Stimulated activated CD4-positive, alpha-beta T cell treated with anti-CD3 and anti-CD28 coated beads, TNF-alpha, amount 100 ng/mL, for 48 hours (primary cell): ENCODE measurements at regions not wholly inside any gene's neighbourhood (a gene's known extent, or its start where the extent isn't known, plus 50 kb on each side); places are given as distances from the start of the nearest gene placed in this dataset.

Experiments used
- DNase-seq, 3 donors: peaks; one replicate each; pipeline ENCODE4 v3.0.0-alpha.2; 2020; ENCODE audit warnings: low read depth in 3 of 3

DNA sequence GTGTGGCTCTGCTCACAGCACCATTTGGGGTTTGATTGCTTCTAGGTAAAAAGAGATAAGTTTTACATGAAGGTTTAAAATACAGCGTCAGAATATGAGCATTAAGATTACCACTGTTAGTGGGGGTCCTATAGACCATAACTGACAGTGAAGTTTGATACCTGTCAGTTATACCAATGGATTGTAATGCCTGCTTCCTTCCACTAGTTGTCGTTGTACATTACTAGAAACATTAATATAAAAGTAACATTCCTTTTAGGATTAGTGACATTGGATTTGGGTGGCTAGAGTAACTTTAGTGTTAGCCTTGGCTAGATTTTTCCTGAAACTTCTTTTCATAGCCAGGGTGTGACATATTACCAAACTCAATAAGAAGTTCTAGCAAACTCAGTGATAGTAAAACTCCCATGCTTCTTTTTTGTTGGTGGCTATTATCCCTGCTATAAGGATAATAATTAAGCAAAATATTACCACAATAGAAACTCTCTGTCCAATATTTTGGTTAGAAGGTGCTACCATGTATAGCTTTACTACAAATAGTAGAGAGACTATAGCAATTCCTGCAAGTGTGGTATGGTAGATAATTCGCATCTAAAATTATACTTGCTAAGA is 57.1 kb downstream of the FAM181B start:
- DNase-seq = no peak

DNA sequence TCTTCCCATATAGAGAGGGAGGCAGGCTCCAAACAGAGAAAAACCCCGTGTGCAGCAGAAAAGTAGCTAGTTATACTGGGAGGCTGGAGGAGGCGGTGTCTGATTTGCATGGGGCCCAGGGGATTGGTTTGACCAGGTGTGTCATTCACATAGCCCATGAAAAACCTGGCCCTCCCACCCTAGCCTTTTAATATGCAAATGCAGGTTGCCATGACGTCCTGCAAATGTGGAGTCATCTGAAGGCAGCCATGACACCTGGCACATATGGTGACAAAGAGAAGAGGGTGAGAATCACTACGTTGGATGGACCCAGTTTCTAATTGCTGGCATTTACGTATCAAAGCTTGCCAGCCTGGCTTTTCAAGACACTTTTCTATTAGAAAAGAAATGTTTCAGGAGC is 57.8 kb downstream of the FAM181B start:
- no peak for DNase-seq

DNA sequence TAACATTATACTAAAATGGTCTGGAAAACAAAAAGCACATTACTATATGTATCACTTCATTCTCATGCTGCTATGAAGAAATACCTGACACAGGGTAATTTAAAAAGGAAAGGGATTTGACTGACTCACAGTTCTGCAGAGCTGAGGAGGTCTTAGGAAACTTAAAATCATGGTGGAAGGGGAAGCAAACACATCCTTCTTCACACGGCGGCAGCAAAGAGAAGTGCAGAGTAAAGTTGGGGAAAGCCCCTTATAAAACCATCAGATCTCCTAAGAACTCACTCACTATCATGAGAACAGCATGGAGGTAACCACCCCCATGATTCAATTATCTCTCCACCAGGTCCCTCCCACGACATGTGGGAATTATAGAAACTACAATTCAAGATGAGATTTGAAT is 60.0 kb downstream of the FAM181B start:
- no peak for DNase-seq

- DNase-seq = no peak
Measured at GRCh38 chr11:82671451-82671850, 62.2 kb downstream of the FAM181B start.

DNA sequence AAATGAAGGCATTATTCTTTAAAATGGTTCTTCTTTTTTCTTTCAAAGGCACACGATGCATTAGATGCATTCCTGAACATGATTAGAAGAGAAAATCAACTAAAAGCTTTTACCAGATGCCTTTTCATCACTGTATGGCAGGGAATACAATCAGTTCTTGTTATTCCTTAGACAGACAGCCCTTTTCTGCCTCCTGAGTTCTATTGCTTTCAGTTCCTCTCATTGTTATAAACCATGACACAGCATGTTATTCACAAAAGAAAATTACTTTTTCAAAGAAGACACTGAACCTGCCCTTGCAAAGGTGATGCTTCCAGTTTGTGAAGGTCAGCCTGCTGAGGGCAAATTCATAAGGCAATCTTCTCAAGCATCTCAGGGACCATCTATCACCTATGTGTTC is 70.1 kb downstream of the FAM181B start:
- no peak for DNase-seq

- no peak for DNase-seq
Measured at GRCh38 chr11:82653752-82654151, 79.9 kb downstream of the FAM181B start.

- no peak for DNase-seq
Measured at GRCh38 chr11:82639251-82639650, 94.4 kb downstream of the FAM181B start.

GRCh38 chr11:82636615-82637014 is 97.0 kb downstream of the FAM181B start:
- no peak for DNase-seq

- no peak for DNase-seq
Measured at GRCh38 chr11:82634091-82634490, 99.6 kb downstream of the FAM181B start.

DNA sequence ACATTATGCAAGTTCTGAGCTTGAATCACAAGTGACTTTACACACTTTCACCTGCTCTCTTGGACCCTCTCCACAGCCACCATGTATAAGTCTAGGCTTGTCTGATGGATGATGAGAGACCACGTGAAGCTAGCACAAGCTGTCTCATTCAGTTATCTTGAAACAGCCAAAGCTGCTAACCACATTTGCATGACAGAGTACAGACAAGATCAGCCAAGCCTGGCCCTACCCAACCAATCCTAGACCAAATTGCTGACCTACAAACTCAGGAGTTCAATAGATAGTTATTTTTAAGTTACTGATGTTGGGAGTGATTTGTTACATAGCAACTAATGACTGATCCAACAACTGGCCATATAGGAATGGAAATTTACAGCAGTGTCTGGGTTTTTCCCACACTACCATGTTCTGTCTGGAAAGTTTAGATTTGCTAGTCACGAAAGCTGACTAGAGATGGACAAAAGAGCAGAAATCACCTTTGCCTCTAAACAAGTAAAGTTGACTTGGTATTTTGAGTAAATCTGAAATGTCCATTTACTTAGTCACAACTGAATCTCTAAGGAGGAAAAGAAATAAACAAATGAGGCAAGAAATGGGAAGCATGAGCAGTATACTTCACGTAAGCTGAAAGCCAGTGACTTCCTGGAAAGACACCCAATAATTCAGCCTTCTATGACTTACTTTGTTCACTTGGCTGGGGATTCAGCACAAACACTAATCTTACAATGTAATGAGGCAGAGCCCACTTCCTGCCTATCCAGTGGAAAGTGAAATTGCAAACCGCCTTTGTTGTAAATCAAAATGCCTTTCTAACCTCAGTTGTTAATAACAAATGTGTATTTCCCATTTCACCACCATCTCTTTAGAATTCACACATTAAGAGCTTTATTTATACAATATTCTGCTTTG is 101.7 kb downstream of the FAM181B start:
- DNase-seq = no peak

DNA sequence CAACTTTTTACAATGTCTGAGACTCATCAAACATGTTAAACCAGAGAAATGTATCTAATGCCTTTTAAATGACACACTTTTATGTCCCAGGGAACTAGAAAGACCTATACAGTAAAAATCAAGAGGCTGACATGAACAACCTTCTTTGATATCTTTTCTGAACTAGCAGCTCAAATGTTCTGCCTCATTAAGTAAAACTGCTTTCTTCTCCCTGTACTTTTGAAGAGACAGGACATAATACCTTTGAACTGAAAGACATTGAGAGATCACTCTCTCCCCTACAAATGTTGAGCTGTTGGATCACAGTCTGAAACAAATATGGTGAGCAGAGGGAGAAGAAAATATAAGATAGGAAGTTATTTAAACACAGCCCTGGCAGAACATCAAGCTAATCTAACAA is 123.0 kb downstream of the FAM181B start:
- DNase-seq = no peak

GRCh38 chr11:82606738-82607137 is 126.9 kb downstream of the FAM181B start:
- no peak for DNase-seq

DNA sequence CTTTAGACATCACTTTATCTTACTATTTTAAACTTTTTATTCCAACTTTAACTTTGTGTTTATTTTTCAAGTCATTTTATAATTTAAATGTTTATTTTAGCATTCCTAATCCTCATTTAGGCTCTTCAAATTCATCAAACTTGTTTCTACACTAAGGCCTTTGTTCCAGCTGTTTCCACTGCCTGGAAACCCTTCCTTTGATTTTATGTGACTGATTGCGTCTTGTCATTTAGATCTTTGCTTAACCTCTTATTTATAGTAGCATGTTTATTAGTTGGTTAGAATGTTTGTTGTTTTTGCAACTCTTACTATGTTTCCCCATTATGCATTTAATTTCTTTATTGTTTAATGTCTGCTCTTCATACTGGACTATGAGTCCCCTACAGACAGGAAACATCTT is 132.0 kb downstream of the FAM181B start:
- no peak for DNase-seq

GRCh38 chr11:82599836-82600235 is 133.8 kb downstream of the FAM181B start:
- no peak for DNase-seq

GRCh38 chr11:82586581-82586980 is 147.1 kb downstream of the FAM181B start:
- DNase-seq = no peak

- DNase-seq = no peak
Measured at GRCh38 chr11:82577246-82577645, 156.4 kb downstream of the FAM181B start.

- DNase-seq = no peak
Measured at GRCh38 chr11:82560836-82561235, 172.8 kb downstream of the FAM181B start.

DNA sequence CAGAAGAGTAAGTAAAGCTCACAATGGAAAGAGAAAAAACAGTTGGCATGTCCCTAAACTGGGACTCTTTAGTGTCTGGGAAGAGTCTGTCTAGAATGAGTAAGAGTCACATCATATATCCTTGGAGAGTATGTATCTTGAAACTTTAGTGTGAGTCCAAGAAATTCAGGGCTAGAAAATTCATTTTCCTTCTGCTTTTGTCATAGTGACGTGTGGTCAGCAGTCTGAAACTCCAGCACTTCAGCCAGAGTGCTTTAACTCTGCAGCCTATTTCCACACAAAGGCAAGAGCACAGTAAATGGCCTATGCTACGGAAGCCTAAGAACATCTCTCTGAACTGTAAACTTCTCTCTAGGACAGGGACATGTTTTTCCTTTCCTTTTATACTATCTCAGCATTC is 174.1 kb downstream of the FAM181B start:
- DNase-seq = no peak

DNA sequence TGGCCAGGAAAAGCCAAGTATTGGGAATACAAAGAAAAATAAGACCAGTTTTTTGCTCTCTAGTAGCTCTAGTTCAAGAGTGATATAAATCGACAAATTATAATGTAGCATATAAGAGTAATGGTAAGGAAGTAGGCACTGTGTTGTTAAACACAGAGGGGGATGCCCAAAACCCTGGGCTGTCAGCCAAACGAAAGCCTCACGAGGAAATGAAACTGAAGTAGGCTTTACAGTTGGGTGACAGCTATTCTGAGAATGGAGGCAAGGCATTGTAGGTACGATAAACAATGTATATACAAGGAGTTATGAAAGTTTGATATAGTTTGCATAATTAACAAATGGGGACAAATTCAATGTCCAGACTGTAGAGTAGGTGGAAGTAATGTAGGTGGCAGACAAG is 176.4 kb downstream of the FAM181B start:
- DNase-seq = no peak

DNA sequence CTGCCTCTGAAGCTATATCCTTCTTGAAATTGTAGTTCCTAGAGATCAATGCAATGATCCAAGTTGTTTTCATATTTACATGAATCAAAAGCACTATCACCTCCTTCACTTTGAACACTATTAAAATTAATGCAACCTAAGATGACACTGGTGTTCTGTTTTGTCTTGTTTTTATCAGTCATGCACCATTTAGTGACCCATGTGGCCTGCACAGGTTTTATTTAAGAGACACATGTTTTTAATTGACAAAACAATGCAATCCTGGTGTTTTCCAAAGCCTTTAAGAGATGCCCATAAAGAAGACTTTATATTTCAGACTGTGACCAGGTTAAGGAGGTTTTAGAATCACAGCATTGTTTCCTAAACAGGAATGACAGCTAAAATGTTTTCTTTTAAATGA is 177.5 kb downstream of the FAM181B start:
- DNase-seq = no peak

DNA sequence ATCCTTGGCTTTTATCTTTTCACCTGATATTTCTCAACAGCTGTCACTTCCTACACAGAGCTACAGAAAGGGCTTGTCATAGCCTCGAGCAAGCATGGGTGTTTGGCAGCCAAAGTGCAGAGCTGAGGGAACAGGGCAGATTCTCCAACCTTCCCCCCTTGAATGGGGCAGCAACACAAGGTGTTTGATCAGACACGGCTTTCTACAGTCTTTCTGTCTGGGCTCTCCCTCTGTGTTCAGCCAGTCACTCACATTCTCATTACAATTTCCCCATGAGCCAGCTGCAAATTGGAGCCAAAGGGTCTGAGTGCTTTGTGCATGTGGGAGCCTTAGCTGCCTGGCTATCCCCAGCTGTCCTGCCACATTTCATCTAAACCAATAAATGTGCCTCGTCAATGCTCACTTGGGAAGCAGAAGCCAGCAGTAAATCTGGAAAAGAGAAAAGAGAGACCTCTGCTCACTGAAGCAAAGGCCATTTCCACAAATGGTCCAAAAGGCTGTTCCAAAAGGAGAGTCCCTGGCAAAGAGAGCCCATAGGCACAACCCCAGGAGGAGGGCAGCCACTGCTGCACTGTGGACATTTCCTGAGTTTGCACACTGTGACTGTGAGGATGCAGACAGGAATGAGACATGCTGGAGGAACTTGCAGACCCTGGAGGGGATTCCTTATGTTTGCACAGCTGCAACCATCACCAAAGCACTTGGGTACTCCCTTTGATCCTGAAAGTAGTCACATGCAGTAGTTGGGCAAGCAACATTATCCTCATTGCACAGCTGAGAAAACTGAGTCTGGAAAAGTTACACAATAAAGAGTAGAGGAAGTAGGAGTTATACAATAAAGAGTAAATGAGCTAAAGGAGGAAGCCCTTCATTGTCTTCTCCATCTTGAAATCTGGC is 186.8 kb downstream of the FAM181B start:
- no peak for DNase-seq

DNA sequence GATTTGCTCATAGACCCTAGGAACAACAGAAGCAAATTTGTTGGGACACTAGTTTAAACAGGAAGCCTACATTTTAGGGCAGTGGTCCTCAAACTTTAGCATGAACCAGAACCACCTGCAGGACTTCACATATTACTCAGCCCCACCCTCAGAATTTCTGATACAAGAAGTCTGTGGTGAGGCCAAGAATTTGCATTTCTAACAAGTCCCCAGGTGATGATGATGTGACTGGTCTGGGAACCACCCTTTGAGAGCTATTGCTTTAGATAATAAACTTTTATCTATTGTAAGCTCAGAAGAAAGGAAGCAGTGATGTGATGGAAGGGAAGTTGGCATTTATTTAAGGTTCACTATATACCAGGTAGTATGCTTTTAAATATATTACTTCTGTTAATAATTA is 194.0 kb downstream of the FAM181B start:
- no peak for DNase-seq
